Fibroblast of villous mesenchyme (primary cell): ENCODE measurements at regions not wholly inside any gene's neighbourhood (a gene's known extent, or its start where the extent isn't known, plus 50 kb on each side); places are given as distances from the start of the nearest gene placed in this dataset.

Experiments
- DNase-seq: peaks from one replicate; pipeline ENCODE4 v3.0.0-alpha.2; 2010; ENCODE audit warnings: low read depth
- H3K4me3 ChIP-seq: 2 replicates; pipeline ENCODE4 v1.5.1; 2011; ENCODE audit warnings: low read depth, mild to moderate bottlenecking, low read length
- TF ChIP-seq, protein P1 (sequence below): IDR thresholded peaks from 2 replicates; pipeline ENCODE4 v1.5.1; 2012; ENCODE audit warnings: low read depth, mild to moderate bottlenecking, low read length; ENCODE audit not compliant: insufficient read depth

DNA sequence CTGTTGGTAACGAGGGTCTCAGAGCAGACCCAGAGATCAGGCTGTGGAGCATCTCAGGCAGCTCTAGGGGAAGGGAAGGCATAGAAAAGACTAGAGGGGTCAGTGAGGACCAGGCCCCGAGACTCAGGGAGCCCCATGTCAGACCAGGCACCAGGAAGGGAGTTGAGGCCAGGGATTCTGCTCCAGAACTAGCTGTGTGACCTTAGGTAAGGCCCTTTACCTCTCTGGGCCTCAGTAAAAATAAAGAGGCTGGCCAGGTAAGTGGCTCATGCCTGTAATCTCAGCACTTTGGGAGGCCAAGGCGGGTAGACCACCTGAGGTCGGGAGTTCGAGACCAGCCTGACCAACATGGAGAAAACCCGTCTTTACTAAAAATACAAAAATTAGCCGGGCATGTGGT, 176.4 kb upstream of the IER5L start:
- no peak for DNase-seq
- H3K4me3 ChIP-seq = no peak overlapping the region
- TF ChIP-seq, protein P1, sequence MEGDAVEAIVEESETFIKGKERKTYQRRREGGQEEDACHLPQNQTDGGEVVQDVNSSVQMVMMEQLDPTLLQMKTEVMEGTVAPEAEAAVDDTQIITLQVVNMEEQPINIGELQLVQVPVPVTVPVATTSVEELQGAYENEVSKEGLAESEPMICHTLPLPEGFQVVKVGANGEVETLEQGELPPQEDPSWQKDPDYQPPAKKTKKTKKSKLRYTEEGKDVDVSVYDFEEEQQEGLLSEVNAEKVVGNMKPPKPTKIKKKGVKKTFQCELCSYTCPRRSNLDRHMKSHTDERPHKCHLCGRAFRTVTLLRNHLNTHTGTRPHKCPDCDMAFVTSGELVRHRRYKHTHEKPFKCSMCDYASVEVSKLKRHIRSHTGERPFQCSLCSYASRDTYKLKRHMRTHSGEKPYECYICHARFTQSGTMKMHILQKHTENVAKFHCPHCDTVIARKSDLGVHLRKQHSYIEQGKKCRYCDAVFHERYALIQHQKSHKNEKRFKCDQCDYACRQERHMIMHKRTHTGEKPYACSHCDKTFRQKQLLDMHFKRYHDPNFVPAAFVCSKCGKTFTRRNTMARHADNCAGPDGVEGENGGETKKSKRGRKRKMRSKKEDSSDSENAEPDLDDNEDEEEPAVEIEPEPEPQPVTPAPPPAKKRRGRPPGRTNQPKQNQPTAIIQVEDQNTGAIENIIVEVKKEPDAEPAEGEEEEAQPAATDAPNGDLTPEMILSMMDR = no peak

DNA sequence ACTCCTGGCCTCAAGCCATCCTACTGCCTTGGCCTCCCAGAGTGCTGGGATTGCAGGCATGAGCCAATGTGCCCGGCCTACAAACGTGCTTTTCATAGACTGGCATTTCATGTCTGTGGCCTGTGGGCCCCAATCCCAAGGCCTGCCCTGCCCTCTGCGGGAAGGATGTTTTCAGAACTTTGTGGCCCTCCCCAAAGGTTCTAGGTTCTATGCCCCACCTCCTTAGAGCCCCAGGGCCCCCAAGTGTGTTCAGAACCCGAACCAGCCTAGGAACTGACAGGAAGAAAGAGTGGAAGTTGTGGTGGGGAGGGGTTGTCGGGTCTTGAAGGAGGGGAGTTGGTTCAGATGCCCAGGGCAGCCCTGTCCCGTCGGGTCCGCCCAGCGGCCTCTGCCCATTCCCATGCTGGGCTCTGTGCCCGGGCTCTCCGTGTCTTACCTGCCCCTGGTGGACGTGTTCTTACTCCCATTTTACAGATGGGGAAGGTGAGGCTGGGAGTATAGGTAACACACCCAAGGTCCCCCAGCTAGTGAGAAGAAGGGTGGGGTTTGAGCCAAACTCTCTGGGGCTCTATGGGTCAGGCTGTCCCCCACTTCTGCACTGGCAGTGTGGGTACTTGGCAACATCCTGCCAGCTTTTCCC, 175.8 kb upstream of the IER5L start:
- no peak for DNase-seq
- TF ChIP-seq, protein P1 = no peak

DNA sequence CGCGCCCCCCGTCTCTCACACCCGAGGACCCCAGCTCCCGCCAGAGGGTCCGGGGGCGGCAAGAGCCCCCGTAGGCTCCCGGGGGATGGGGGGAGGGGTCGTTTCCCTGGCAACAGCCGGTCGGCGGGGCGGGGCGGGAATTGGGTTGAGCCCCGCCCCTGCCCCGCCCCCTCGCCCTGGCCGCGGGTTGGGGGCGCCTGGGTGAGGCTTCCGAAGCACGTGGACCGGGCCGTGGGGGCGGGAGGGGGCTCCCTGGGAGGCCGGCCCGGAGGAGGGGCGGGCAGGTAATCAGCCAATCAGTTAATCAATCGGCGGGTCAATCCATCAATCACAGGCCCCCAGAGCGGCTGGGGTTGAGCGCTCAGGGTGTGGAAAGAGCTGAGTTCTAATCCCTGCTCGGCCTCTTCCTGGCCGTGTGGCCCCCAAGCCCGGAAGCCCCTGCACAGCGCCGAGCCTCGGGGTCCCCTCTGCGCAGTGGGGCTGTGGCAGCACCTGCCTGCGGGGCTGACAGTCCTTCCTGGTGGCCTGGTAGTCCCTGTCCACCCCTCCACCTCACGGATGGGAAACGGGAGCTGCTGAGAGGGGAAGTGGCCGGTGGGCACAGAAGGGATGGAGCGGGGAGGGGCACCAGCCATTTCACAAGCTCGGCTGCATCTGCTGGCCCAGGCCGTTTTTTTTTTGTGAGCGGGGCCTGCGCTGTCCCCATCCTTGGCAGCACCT, 174.2 kb upstream of the IER5L start:
- TF ChIP-seq, protein P1 = no peak
- DNase-seq = no peak
- H3K4me3 ChIP-seq = peak overlapping the region; percentile 51

More for the DNA sequence above, 175.8 kb upstream of the IER5L start:
- no peak overlapping the region for H3K4me3 ChIP-seq

DNA sequence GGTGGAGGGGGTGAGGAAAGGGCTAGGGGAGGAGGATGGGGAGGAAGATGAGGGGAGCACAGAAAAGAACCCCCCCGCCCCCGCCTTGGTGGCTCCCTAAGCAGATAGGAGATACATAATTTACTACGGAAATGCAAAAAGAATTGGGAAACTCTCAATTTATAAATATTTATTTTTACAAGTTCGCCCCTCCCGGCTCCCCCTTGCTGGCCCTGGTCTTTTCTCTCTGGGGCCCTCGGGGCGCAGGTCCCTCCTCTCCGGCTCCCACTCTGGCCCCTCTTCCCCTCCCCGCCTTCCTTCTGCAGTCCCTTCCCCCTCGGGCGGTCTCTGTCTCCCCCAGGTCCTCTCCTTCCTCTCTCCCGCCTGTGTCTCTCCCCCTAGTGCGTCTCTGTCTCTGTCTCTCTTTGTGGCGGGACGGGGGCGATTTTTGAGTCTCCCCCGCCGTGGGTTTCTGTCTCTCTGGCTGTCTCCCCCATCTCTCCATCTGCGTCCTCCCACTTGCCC, 173.6 kb upstream of the IER5L start:
- peak overlapping the region; percentile 51 for H3K4me3 ChIP-seq
- DNase-seq = no peak
- TF ChIP-seq, protein P1 = no peak

DNA sequence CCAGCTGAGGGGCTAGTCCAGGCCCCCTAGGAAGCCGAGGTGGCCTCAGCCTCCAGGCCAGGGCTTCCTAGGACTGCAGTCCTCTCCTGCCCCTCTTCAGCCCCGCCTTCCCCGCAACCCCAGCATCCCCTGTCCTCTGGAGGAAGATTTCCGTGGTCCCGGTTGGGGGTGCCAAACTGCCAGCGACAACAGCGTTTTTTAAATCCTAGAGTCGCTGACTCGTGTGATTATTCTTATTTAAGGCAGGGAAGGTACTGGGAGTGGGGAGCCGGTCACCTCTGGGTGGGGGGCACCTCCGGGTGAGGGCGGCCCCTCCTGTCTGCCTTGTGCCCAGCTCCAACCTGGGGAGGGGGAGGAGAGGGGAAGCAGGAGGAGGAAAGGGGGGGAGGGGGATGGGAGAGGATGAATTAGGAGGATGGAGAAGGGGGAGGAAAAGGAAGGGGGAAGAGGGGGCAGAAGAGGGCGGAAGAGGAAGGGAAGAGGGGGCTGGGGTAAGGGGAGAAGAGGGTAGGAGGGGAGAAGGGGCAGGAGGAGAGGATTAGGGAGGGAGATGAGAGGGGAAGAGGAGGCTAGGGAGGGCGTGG, 173.1 kb upstream of the IER5L start:
- H3K4me3 ChIP-seq = peak overlapping the region; percentile 51
- no peak for DNase-seq
- TF ChIP-seq, protein P1 = no peak

DNA sequence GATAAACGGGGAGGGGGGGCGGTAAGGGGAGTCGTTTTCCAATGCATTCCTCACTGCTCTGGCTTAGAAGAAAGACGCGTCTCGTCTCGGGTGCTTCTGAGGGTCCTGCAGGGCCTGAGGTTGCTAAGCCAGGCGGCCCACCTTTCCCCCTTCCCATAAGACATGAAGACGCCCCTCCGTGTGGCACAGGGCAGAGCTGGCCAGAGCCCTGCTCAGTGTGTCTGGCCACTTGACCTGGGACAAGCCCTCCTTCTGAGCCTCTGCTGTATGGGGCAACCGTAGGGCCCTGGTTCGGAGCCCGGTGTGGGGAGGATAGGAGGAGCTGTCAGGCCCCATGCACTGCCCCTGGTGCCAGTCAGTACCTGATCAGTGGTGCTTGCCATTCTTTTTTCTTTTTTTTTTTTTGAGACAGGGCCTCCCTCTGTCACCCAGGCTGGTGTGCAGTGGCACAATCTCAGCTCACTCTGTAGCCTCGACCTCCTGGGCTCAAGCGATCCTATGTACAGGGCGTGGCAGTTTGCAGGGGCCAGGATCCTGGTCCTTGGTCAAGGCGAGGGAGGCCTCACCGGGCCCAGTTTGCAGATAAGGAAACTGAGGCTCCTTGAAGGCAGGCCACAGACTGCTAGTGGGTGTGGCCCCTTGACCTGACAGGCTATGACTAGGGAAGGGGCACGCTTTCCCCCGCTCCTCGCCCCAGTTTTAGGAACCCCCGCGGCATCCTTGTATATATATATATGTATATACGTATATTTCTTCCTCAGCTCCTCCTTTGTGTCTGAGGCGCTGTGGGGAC, 172.3 kb upstream of the IER5L start:
- no peak overlapping the region for H3K4me3 ChIP-seq
- TF ChIP-seq, protein P1 = no peak
- DNase-seq = no peak
